Keratinocyte (primary cell): ENCODE measurements at regions not wholly inside any gene's neighbourhood (a gene's known extent, or its start where the extent isn't known, plus 50 kb on each side); places are given as distances from the start of the nearest gene placed in this dataset.

Experiments used
- CTCF ChIP-seq, 3 experiments: IDR thresholded peaks in 1 of 3; conservative IDR thresholded peaks in 1 of 3; optimal IDR thresholded peaks in 1 of 3; 2 replicates in 2 of 3; 3 replicates in 1 of 3; pipeline versions ENCODE3 to v1.5.1; 2011; ENCODE audit warnings: low read length in 3 of 3, mild to moderate bottlenecking in 3 of 3, moderate library complexity in 2 of 3, control low read depth in 1 of 3, inconsistent platforms in 1 of 3; ENCODE audit not compliant: insufficient read depth in 2 of 3; ENCODE audit errors: extremely low read depth in 1 of 3
- EZH2 ChIP-seq: IDR thresholded peaks from one replicate; pipeline ENCODE4 v1.6.1; 2012; ENCODE audit warnings: inconsistent platforms, mild to moderate bottlenecking, low read length, moderate library complexity

- TF ChIP-seq CTCF (optimal IDR thresholded peaks at IDR 0.05 in 1 of 3, IDR thresholded peaks at IDR 0.05 in 1 of 3, conservative IDR thresholded peaks at IDR 0.05 in 1 of 3; ENCODE audit: extremely low read depth in 1 of 3, insufficient read depth in 2 of 3, low read length in 3 of 3) (no peak), EZH2 (no peak)
Measured at GRCh38 chr21:16095005-16095404, 365.2 kb downstream of the USP25 start.
